Spinal cord (tissue), 9 donors: ENCODE measurements at regions not wholly inside any gene's neighbourhood (a gene's known extent, or its start where the extent isn't known, plus 50 kb on each side); places are given as distances from the start of the nearest gene placed in this dataset.

Experiments
- DNase-seq, 6 donors: peaks; one replicate each; pipeline versions ENCODE4 v3.0.0 to v3.0.0-alpha.2; 2013 to 2015; ENCODE audit warnings: low spot score in 6 of 6, low read depth in 4 of 6
- H3K27ac ChIP-seq: one replicate; pipeline ENCODE4 v1.5.1; 2013; ENCODE audit warnings: low read depth, low read length, control low read depth
- H3K27me3 ChIP-seq: one replicate; pipeline ENCODE4 v1.6.1; 2013; ENCODE audit warnings: low read length; ENCODE audit not compliant: control insufficient read depth, insufficient read depth
- H3K36me3 ChIP-seq: one replicate; pipeline ENCODE4 v1.6.1; 2013; ENCODE audit warnings: low read length; ENCODE audit not compliant: control insufficient read depth, insufficient read depth
- H3K4me1 ChIP-seq: one replicate; pipeline ENCODE4 v1.6.1; 2013; ENCODE audit warnings: low read length; ENCODE audit not compliant: control insufficient read depth, insufficient read depth
- H3K4me3 ChIP-seq: one replicate; pipeline ENCODE4 v1.5.1; 2013; ENCODE audit warnings: low read depth, low read length, control low read depth
- H3K9me3 ChIP-seq: one replicate; pipeline ENCODE4 v1.6.1; 2013; ENCODE audit warnings: low read length; ENCODE audit not compliant: control insufficient read depth, insufficient read depth
- WGBS: methylation state at CpG from one replicate; pipeline ENCODE4 v1.1.5; 2013; ENCODE audit warnings: missing lambda C conversion rate; ENCODE audit not compliant: insufficient coverage; 5-methylcytosine and 5-hydroxymethylcytosine counted together
- donor health status: healthy.

DNA sequence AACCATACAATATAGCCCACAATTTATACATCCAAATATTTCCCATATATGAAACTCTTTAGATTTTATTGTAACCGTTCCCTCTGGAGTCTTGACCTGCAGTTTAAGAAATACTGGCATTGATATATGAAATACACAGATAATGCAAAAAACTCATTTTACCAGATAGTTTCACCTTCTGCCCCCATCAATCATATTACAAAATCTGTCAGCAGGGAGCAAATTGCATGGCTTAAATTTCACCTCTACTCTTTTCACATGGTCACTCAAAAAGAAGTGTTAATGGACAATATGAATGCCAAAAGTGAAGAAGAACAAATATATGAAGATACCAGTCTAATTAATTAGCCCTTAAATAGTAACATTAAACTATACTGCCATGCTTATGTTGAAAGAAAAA, 57.0 kb upstream of the TMEM106B start:
- H3K4me1 ChIP-seq, result no peaks in the 10 kb centered on the region

DNA sequence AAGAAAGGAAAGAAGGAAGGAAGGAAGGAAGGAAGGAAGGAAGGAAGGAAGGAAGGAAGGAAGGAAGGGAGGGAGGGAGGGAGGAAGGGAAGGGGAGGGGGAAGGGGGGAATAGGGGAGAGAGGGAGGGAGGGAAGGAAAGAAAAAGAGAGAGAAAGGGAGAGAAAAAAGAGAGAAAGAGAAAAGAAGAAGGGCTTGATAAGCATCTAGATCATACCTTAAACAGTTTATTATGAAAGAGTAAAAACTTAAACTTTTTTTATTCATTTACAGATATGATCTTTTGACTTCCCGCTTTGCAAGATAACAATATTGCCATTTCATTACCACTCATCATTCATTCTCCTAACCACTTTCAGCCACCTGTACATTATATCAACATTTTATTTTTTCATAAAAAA, 53.6 kb upstream of the TMEM106B start:
- no peak overlapping the region for H3K27ac ChIP-seq
- no peaks in the 10 kb centered on the region for H3K9me3 ChIP-seq
- H3K4me1 ChIP-seq, result no peaks in the 10 kb centered on the region
- no peak for DNase-seq
- no peaks in the 10 kb centered on the region for H3K27me3 ChIP-seq
- no CpG with 5 or more reads among the region's 1 CpG for WGBS
- H3K4me3 ChIP-seq, result no peak overlapping the region
- no peaks in the 10 kb centered on the region for H3K36me3 ChIP-seq

More for the DNA sequence above, 57.0 kb upstream of the TMEM106B start:
- H3K36me3 ChIP-seq, result no peaks in the 10 kb centered on the region
- DNase-seq, result no peak
- WGBS, result no CpG with 5 or more reads among the region's 1 CpG
- no peaks in the 10 kb centered on the region for H3K27me3 ChIP-seq
- no peak overlapping the region for H3K4me3 ChIP-seq
- H3K27ac ChIP-seq, result no peak overlapping the region
- no peaks in the 10 kb centered on the region for H3K9me3 ChIP-seq

DNA sequence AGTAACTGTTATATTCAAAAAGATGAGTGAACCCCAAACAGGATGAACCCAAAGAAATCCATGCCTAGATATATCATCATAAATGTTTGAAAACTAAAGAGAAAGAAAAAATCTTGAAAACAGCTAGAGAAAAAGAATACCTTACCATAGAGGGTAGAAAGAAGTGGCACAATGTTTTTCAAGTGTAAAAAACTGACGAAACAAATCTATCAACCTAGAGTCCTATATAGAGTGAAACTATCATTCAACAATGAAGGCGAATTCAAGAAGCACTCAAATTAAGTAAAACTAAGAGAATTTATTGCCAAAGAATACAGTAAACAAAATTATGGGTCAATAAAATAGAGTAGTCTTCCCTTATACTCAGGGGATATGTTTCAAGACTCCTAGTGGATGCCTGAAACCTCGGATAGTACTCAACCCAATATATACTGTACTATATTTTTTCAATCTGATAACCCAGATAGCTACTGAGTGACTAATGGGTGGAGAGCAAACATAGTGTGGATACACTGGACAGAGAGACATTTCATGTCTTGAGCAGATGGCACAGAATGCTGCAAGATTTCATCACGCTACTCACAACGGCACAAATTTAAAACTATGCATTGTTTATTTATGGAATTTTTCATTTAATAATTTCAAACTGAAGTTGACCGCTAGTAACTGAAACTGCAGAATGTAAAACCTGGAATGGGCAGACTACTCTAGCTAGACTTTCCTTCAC, 52.6 kb upstream of the TMEM106B start:
- no peak for DNase-seq
- H3K27ac ChIP-seq, result no peak overlapping the region
- no CpG with 5 or more reads among the region's 6 CpGs for WGBS
- no peak overlapping the region for H3K4me3 ChIP-seq
- no peaks in the 10 kb centered on the region for H3K4me1 ChIP-seq
- no peaks in the 10 kb centered on the region for H3K27me3 ChIP-seq
- no peaks in the 10 kb centered on the region for H3K9me3 ChIP-seq
- no peaks in the 10 kb centered on the region for H3K36me3 ChIP-seq

DNA sequence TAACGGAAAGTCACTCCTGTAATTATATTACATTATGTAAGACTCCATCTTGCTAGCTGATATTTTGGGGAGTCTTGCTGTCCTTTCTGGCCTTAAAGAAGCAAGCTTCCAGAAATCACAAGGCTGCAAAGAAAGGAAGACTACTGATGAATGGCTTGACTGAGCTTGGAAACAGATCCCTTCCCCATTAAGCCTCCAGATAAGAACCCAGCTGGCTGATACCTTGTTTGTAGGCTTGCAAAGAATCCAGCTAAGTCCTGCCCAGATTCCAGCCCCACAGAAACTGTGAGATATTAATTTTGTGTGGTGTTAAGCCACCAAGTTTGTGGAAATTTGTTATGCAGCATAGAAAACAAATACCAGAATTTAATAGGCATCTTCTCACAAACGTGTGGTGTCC, 49.9 kb upstream of the TMEM106B start:
- DNase-seq, result no peak
- WGBS, result no CpG with 5 or more reads among the region's 2 CpGs
- Histone ChIP-seq H3K4me1 (no peaks in the 10 kb centered on the region), H3K36me3 (no peaks in the 10 kb centered on the region), H3K27me3 (no peaks in the 10 kb centered on the region), H3K27ac (no peak overlapping the region), H3K4me3 (no peak overlapping the region), H3K9me3 (no peaks in the 10 kb centered on the region)
